B cell (primary cell): ENCODE measurements at regions not wholly inside any gene's neighbourhood (a gene's known extent, or its start where the extent isn't known, plus 50 kb on each side); places are given as distances from the start of the nearest gene placed in this dataset.

Experiments
- EZH2 ChIP-seq: IDR thresholded peaks from 2 replicates; pipeline ENCODE4 v1.6.1; 2012; ENCODE audit warnings: borderline replicate concordance, low read depth, mild to moderate bottlenecking, moderate library complexity, low read length; ENCODE audit not compliant: insufficient read depth, poor library complexity, severe bottlenecking
- TF ChIP-seq, protein P1 (sequence below): fragments of 200-600 bp; IDR thresholded peaks from one replicate; pipeline ENCODE4 v1.8.0; 2022; ENCODE audit warnings: antibody characterized with exemption, mild to moderate bottlenecking

DNA sequence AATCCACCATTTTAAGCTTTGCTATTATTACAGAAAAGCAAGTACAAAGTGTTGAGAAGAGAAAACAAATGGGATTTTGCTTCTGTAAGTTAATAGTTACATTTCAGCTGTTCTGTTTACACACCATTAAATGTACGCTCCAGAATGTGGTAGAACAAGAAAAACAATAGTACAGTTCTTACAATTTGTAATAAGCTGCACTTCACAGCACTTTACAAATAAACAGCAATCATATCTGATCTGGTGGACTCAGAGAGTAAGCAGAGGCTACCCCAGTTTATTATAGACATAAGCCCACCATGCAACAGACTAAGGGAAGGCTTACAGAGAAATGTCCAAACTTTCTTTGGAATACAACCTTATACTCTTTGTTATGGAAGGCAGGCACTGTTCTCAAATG is 126.4 kb downstream of the OXSM start:
- TF ChIP-seq, protein P1, sequence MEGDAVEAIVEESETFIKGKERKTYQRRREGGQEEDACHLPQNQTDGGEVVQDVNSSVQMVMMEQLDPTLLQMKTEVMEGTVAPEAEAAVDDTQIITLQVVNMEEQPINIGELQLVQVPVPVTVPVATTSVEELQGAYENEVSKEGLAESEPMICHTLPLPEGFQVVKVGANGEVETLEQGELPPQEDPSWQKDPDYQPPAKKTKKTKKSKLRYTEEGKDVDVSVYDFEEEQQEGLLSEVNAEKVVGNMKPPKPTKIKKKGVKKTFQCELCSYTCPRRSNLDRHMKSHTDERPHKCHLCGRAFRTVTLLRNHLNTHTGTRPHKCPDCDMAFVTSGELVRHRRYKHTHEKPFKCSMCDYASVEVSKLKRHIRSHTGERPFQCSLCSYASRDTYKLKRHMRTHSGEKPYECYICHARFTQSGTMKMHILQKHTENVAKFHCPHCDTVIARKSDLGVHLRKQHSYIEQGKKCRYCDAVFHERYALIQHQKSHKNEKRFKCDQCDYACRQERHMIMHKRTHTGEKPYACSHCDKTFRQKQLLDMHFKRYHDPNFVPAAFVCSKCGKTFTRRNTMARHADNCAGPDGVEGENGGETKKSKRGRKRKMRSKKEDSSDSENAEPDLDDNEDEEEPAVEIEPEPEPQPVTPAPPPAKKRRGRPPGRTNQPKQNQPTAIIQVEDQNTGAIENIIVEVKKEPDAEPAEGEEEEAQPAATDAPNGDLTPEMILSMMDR = no peak
- no peak for TF ChIP-seq EZH2
